H9 (cell line): ENCODE measurements at regions not wholly inside any gene's neighbourhood (a gene's known extent, or its start where the extent isn't known, plus 50 kb on each side); places are given as distances from the start of the nearest gene placed in this dataset.

ENCODE experiments used
- DNase-seq: peaks from one replicate; pipeline ENCODE4 v3.0.0-alpha.2; 2017
- H2AFZ ChIP-seq: one replicate; pipeline ENCODE4 v1.6.1; 2013; ENCODE audit warnings: mild to moderate bottlenecking, low read length, control low read depth, moderate library complexity
- H2AK5ac ChIP-seq: 2 replicates; pipeline ENCODE4 v1.6.1; 2013; ENCODE audit warnings: low read length, control low read depth, mixed read lengths; ENCODE audit not compliant: insufficient read length
- H2BK120ac ChIP-seq: one replicate; pipeline ENCODE4 v1.6.1; 2013; ENCODE audit warnings: low read depth, mild to moderate bottlenecking, low read length, control low read depth, inconsistent platforms; ENCODE audit not compliant: poor library complexity, severe bottlenecking
- H2BK12ac ChIP-seq: 2 replicates; pipeline ENCODE4 v1.6.1; 2013; ENCODE audit warnings: low read length, control low read depth, mixed read lengths, low read depth; ENCODE audit not compliant: insufficient read length
- H2BK15ac ChIP-seq: 2 replicates; pipeline ENCODE4 v1.6.1; 2013; ENCODE audit warnings: low read depth, low read length, control low read depth
- H2BK20ac ChIP-seq: one replicate; pipeline ENCODE4 v1.6.1; 2013; ENCODE audit warnings: low read depth, mild to moderate bottlenecking, low read length, control low read depth, inconsistent platforms; ENCODE audit not compliant: poor library complexity, severe bottlenecking
- H2BK5ac ChIP-seq: 2 replicates; pipeline ENCODE4 v1.6.1; 2013; ENCODE audit warnings: low read length, control low read depth, mixed read lengths; ENCODE audit not compliant: insufficient read length
- H3K14ac ChIP-seq: 2 replicates; pipeline ENCODE4 v1.6.1; 2013; ENCODE audit warnings: low read length, control low read depth; ENCODE audit not compliant: insufficient read depth
- H3K18ac ChIP-seq: 2 replicates; pipeline ENCODE4 v1.6.1; 2013; ENCODE audit warnings: low read depth, mild to moderate bottlenecking, mixed read lengths, low read length, control low read depth; ENCODE audit not compliant: insufficient read length
- H3K23ac ChIP-seq: 2 replicates; pipeline ENCODE4 v1.6.1; 2013; ENCODE audit warnings: low read length, control low read depth, mixed read lengths, low read depth; ENCODE audit not compliant: insufficient read length
- H3K23me2 ChIP-seq: 2 replicates; pipeline ENCODE4 v1.6.1; 2013; ENCODE audit warnings: low read depth, mild to moderate bottlenecking, mixed read lengths, low read length, control low read depth; ENCODE audit not compliant: insufficient read length, poor library complexity, severe bottlenecking
- H3K27ac ChIP-seq: 2 replicates; pipeline ENCODE4 v1.5.1; 2013; ENCODE audit warnings: low read length, control low read depth, mixed read lengths, low read depth; ENCODE audit not compliant: insufficient read length
- H3K27me3 ChIP-seq: 2 replicates; pipeline ENCODE4 v1.6.1; 2013; ENCODE audit warnings: low read length, control low read depth, inconsistent platforms; ENCODE audit not compliant: insufficient read depth
- H3K4ac ChIP-seq: 2 replicates; pipeline ENCODE4 v1.6.1; 2013; ENCODE audit warnings: low read depth, mild to moderate bottlenecking, control low read depth, inconsistent platforms, low read length, moderate library complexity
- H3K4me1 ChIP-seq: 2 replicates; pipeline ENCODE4 v1.6.1; 2013; ENCODE audit warnings: low read length, control low read depth, inconsistent platforms; ENCODE audit not compliant: insufficient read depth
- H3K4me2 ChIP-seq: 2 replicates; pipeline ENCODE4 v1.6.1; 2013; ENCODE audit warnings: low read length, control low read depth, mixed read lengths; ENCODE audit not compliant: insufficient read length, insufficient read depth
- H3K56ac ChIP-seq: 2 replicates; pipeline ENCODE4 v1.6.1; 2013; ENCODE audit warnings: low read depth, mild to moderate bottlenecking, mixed read lengths, low read length, control low read depth; ENCODE audit not compliant: insufficient read length
- H3K79me1 ChIP-seq: 2 replicates; pipeline ENCODE4 v1.6.1; 2013; ENCODE audit warnings: low read depth, mild to moderate bottlenecking, moderate library complexity, low read length, control low read depth, inconsistent platforms; ENCODE audit not compliant: insufficient read depth, poor library complexity, severe bottlenecking
- H3K79me2 ChIP-seq: 2 replicates; pipeline ENCODE4 v1.6.1; 2013; ENCODE audit warnings: low read length, control low read depth, inconsistent platforms; ENCODE audit not compliant: insufficient read depth
- H3K9ac ChIP-seq: 2 replicates; pipeline ENCODE4 v1.6.1; 2013; ENCODE audit warnings: low read length, control low read depth, mixed read lengths; ENCODE audit not compliant: insufficient read length; ENCODE audit errors: extremely low read depth
- H3K9me3 ChIP-seq: one replicate; pipeline ENCODE4 v1.6.1; 2013; ENCODE audit warnings: low read depth, low read length, inconsistent platforms; ENCODE audit not compliant: control insufficient read depth
- H3T11ph ChIP-seq: one replicate; pipeline ENCODE4 v1.6.1; 2013; ENCODE audit warnings: mild to moderate bottlenecking, low read length, control low read depth, inconsistent platforms
- H4K20me1 ChIP-seq: one replicate; pipeline ENCODE4 v1.6.1; 2013; ENCODE audit not compliant: control insufficient read depth, insufficient read length, insufficient read depth
- H4K5ac ChIP-seq: 2 replicates; pipeline ENCODE4 v1.6.1; 2013; ENCODE audit warnings: low read depth, mild to moderate bottlenecking, mixed read lengths, low read length, control low read depth; ENCODE audit not compliant: insufficient read length
- H4K8ac ChIP-seq: replicated peaks from 2 replicates; pipeline ENCODE4 v1.6.1; 2013; ENCODE audit warnings: low read length, control low read depth, mixed read lengths, low read depth; ENCODE audit not compliant: insufficient read length
- H4K91ac ChIP-seq: 2 replicates; pipeline ENCODE4 v1.6.1; 2013; ENCODE audit warnings: low read depth, mild to moderate bottlenecking, moderate library complexity, mixed read lengths, low read length, control low read depth; ENCODE audit not compliant: insufficient read length
- H3K27ac Mint-ChIP-seq, 3 experiments: 2 replicates in 2 of 3; 3 replicates in 1 of 3; pipeline ENCODE4 v1.8.0; 2020 to 2021; ENCODE audit warnings: mixed read lengths in 3 of 3, mild to moderate bottlenecking in 1 of 3, moderate library complexity in 1 of 3
- H3K27me3 Mint-ChIP-seq: 2 replicates; pipeline ENCODE4 v1.8.0; 2021; ENCODE audit warnings: low read depth, mild to moderate bottlenecking, moderate library complexity, mixed read lengths
- H3K36me3 Mint-ChIP-seq, 3 experiments: 2 replicates in 2 of 3; 3 replicates in 1 of 3; pipeline ENCODE4 v1.8.0; 2020 to 2021; ENCODE audit warnings: low read depth in 3 of 3, mixed read lengths in 3 of 3; ENCODE audit not compliant: insufficient read depth in 1 of 3
- H3K4me1 Mint-ChIP-seq, 2 experiments: 2 replicates each; pipeline ENCODE4 v1.8.0; 2020; ENCODE audit warnings: mixed read lengths in 2 of 2
- H3K4me3 Mint-ChIP-seq, 2 experiments: 2 replicates in 1 of 2; 3 replicates in 1 of 2; pipeline ENCODE4 v1.8.0; 2020 to 2021; ENCODE audit warnings: mild to moderate bottlenecking in 2 of 2, mixed read lengths in 2 of 2, moderate library complexity in 1 of 2
- H3K9me3 Mint-ChIP-seq, 2 experiments: 2 replicates in 1 of 2; 3 replicates in 1 of 2; pipeline ENCODE4 v1.8.0; 2020; ENCODE audit warnings: mild to moderate bottlenecking in 2 of 2, mixed read lengths in 2 of 2, moderate library complexity in 1 of 2
- WGBS: extraction: QIAGEN DNeasy Blood & Tissue Kit; methylation state at CpG from one replicate; pipeline ENCODE4 v1.1.7; 2013; ENCODE audit warnings: missing lambda C conversion rate, low lambda C conversion rate, mixed read lengths; ENCODE audit not compliant: insufficient read length; ENCODE audit errors: extremely low coverage; 5-methylcytosine and 5-hydroxymethylcytosine counted together
- TF ChIP-seq, protein P1 (sequence below): fragments of 200-600 bp; sonication (generic); conservative IDR thresholded peaks from 3 replicates; pipeline ENCODE4 v1.8.0; 2021; ENCODE audit warnings: antibody characterized with exemption, mild to moderate bottlenecking

DNA sequence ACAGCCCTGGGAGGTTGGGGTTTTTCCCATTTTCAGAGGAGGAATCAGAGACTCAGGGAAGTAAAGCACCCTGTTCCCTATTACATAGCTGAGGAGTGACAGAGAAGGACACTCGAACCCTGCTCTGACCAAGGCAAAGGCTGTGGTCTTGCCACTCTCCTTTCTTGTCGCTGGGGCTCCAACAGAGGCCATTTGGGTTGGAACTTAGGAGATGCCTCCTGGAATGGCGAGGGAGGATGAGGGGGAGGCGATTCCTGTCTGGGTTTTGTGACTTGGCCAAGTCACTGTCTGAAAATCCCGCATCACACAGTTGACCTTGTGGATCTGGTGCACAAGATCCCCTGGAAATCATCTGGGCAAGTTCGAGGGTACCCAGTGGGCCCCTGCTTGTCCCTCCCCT, 64.0 kb upstream of the HAND1 start:
- no peaks in the 10 kb centered on the region for H3K36me3 Mint-ChIP-seq
- no peak overlapping the region for H3K4me3 Mint-ChIP-seq
- H3K27me3 Mint-ChIP-seq = peaks cover 33% of the 10 kb centered on the region
- H3K27ac ChIP-seq = no peak overlapping the region
- TF ChIP-seq, protein P1, sequence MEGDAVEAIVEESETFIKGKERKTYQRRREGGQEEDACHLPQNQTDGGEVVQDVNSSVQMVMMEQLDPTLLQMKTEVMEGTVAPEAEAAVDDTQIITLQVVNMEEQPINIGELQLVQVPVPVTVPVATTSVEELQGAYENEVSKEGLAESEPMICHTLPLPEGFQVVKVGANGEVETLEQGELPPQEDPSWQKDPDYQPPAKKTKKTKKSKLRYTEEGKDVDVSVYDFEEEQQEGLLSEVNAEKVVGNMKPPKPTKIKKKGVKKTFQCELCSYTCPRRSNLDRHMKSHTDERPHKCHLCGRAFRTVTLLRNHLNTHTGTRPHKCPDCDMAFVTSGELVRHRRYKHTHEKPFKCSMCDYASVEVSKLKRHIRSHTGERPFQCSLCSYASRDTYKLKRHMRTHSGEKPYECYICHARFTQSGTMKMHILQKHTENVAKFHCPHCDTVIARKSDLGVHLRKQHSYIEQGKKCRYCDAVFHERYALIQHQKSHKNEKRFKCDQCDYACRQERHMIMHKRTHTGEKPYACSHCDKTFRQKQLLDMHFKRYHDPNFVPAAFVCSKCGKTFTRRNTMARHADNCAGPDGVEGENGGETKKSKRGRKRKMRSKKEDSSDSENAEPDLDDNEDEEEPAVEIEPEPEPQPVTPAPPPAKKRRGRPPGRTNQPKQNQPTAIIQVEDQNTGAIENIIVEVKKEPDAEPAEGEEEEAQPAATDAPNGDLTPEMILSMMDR = no peak
- no peak overlapping the region for H4K8ac ChIP-seq
- WGBS = no CpG with 5 or more reads among the region's 6 CpGs
- no peak overlapping the region for H2BK15ac ChIP-seq
- H3K4me1 Mint-ChIP-seq = peaks cover 9 to 23% of the 10 kb centered on the region in 2 experiments
- no peak overlapping the region for H2BK120ac ChIP-seq
- no peaks in the 10 kb centered on the region for H3K9me3 Mint-ChIP-seq
- H3K27ac Mint-ChIP-seq = no peak overlapping the region
- H4K91ac ChIP-seq = no peak overlapping the region
- H2BK20ac ChIP-seq = no peak overlapping the region
- H3T11ph ChIP-seq = no peak overlapping the region
- H3K56ac ChIP-seq = no peak overlapping the region
- no peak overlapping the region for H4K5ac ChIP-seq
- H3K27me3 ChIP-seq = no peaks in the 10 kb centered on the region
- H3K23ac ChIP-seq = no peak overlapping the region
- no peaks in the 10 kb centered on the region for H3K79me2 ChIP-seq
- no peak for DNase-seq
- no peaks in the 10 kb centered on the region for H3K23me2 ChIP-seq
- H2AK5ac ChIP-seq = no peak overlapping the region
- H3K9ac ChIP-seq = no peak overlapping the region
- H2BK12ac ChIP-seq = no peak overlapping the region
- H3K4ac ChIP-seq = no peak overlapping the region
- H3K14ac ChIP-seq = no peak overlapping the region
- no peak overlapping the region for H2BK5ac ChIP-seq
- no peak overlapping the region for H3K18ac ChIP-seq
- no peak overlapping the region for H3K4me2 ChIP-seq
- 0 out of 2 replicates have a peak, but pooled peaks cover 2% of the 10 kb centered on the region for H3K4me1 ChIP-seq
- no peak overlapping the region for H2AFZ ChIP-seq
- H3K9me3 ChIP-seq = no peaks in the 10 kb centered on the region
- H4K20me1 ChIP-seq = no peaks in the 10 kb centered on the region
- H3K79me1 ChIP-seq = no peaks in the 10 kb centered on the region
